Mammary epithelial cell (primary cell): ENCODE measurements at regions not wholly inside any gene's neighbourhood (a gene's known extent, or its start where the extent isn't known, plus 50 kb on each side); places are given as distances from the start of the nearest gene placed in this dataset.

Experiments
- CTCF ChIP-seq, 2 donors: IDR thresholded peaks in 1 of 2; conservative IDR thresholded peaks in 1 of 2; 2 replicates each; pipeline ENCODE4 v1.5.1; 2011 to 2012; ENCODE audit warnings: inconsistent platforms in 2 of 2, low read length in 2 of 2, mild to moderate bottlenecking in 2 of 2, control low read depth in 1 of 2, low read depth in 1 of 2; ENCODE audit not compliant: insufficient read depth in 1 of 2; ENCODE audit errors: extremely low read depth in 1 of 2
- EZH2 ChIP-seq: IDR thresholded peaks from 2 replicates; pipeline ENCODE4 v1.6.1; 2012; ENCODE audit warnings: low read length, inconsistent platforms, borderline replicate concordance

GRCh38 chr4:103994059-103994458 is 274.3 kb upstream of the TACR3 start:
- peak; percentile 39 to 55 for TF ChIP-seq CTCF (conservative IDR thresholded peaks at IDR 0.05 in 1 of 2, IDR thresholded peaks at IDR 0.05 in 1 of 2; ENCODE audit: extremely low read depth in 1 of 2, insufficient read depth in 1 of 2, low read depth in 1 of 2, low read length in 2 of 2)
- no peak for TF ChIP-seq EZH2
